GM18499 (cell line): ENCODE measurements at regions not wholly inside any gene's neighbourhood (a gene's known extent, or its start where the extent isn't known, plus 50 kb on each side); places are given as distances from the start of the nearest gene placed in this dataset.

Experiments
- ATAC-seq: cut with Tn5 transposase; IDR thresholded peaks from one replicate; pipeline ENCODE4 v1.9.1; 2021; ENCODE audit warnings: moderate number of reproducible peaks; ENCODE audit not compliant: insufficient read depth, unreplicated experiment

GRCh38 chr12:22396735-22397134 is 62.2 kb upstream of the ST8SIA1 start:
- peak; percentile 22 for ATAC-seq

DNA sequence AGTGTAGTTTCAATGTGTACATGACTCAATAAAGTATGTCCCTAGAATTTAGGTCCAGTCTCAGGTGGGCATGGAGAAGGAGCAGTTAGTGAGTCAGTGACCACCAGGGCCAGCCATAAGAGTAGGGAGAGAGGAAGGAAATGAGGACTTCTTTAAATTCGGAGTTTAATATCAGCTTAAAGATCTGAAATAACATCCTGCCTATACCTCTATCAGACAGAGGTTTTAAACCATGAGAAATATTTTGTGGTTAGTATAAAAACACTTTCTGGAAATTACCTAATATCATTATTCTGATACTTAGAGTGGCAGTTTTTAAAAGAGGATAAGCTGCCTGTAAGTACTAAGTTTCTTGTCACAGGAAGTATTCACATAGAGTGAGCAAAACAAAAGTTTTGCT is 61.7 kb upstream of the ST8SIA1 start:
- peak; percentile 48 for ATAC-seq

- ATAC-seq = no peak
Measured at GRCh38 chr12:22395666-22396065, 61.2 kb upstream of the ST8SIA1 start.
